ENCODE measurements at regions not wholly inside any gene's neighbourhood (a gene's known extent, or its start where the extent isn't known, plus 50 kb on each side); places are given as distances from the start of the nearest gene placed in this dataset.

DNA sequence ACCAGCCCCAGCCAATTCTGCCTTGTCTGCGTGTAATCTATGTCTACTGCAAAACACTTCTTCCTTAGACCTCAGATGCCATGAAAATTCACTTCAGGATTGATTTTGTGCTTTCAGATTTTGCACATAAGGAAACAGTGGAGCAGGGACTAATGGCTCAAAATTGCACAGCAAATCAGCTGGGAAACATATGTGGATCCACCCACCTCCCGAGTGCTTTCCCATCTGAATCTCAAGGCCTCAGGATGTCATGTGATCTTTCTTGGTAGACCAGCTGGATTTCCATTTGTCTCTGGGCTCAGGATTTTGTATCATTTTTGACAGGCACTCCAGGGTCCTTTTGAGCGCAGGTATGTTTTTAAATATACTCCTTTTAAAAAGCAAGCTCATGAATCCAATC is 158.6 kb downstream of the MIS18A start:
- H4K20me1 ChIP-seq (ENCODE audit: control insufficient read depth, extremely low read depth, insufficient read depth, low read length): no peaks in the 10 kb centered on the region
- DNase-seq (ENCODE audit: low read depth, low spot score) (no peak), FAIRE-seq (no peak)
- H3K9me1 ChIP-seq (ENCODE audit: control insufficient read depth, extremely low read depth, insufficient read depth, low read length): no peaks in the 10 kb centered on the region
- H3K9ac ChIP-seq (ENCODE audit: control insufficient read depth, extremely low read depth, insufficient read depth, low read length): no peak overlapping the region
- H3K27ac ChIP-seq (ENCODE audit: control insufficient read depth, insufficient read depth, low read length): no peak overlapping the region
- H3K4me3 ChIP-seq (ENCODE audit: control insufficient read depth in 2 of 3, extremely low read depth in 1 of 3, insufficient read depth in 2 of 3, low read depth in 1 of 3, low read length in 3 of 3): no peak overlapping the region
- dilution Hi-C loops (cut with MboI; ENCODE audit: extremely low pct_ligation_motif_present, low sequenced_read_pairs): no loop called here
- TF ChIP-seq, protein P1, sequence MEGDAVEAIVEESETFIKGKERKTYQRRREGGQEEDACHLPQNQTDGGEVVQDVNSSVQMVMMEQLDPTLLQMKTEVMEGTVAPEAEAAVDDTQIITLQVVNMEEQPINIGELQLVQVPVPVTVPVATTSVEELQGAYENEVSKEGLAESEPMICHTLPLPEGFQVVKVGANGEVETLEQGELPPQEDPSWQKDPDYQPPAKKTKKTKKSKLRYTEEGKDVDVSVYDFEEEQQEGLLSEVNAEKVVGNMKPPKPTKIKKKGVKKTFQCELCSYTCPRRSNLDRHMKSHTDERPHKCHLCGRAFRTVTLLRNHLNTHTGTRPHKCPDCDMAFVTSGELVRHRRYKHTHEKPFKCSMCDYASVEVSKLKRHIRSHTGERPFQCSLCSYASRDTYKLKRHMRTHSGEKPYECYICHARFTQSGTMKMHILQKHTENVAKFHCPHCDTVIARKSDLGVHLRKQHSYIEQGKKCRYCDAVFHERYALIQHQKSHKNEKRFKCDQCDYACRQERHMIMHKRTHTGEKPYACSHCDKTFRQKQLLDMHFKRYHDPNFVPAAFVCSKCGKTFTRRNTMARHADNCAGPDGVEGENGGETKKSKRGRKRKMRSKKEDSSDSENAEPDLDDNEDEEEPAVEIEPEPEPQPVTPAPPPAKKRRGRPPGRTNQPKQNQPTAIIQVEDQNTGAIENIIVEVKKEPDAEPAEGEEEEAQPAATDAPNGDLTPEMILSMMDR (optimal IDR thresholded peaks at IDR 0.05 in 1 of 3, IDR thresholded peaks at IDR 0.05 in 1 of 3, conservative IDR thresholded peaks at IDR 0.05 in 1 of 3; ENCODE audit: extremely low read depth in 1 of 3, insufficient read depth in 2 of 3, low read length in 3 of 3): no peak
- no peak for TF ChIP-seq EZH2 (IDR thresholded peaks at IDR 0.05; ENCODE audit: low read length)
- no peak overlapping the region for H3K4me2 ChIP-seq (ENCODE audit: control insufficient read depth, extremely low read depth, insufficient read depth, low read depth, low read length)
- H3K9me3 ChIP-seq (ENCODE audit: control insufficient read depth, low read depth, low read length): peaks cover 2% of the 10 kb centered on the region
- no peaks in the 10 kb centered on the region for H3K79me2 ChIP-seq (ENCODE audit: control insufficient read depth, insufficient read depth, low read length)
- H2AFZ ChIP-seq (ENCODE audit: control insufficient read depth, low read length): no peak overlapping the region
- H3K36me3 ChIP-seq (ENCODE audit: control insufficient read depth in 2 of 2, extremely low read depth in 1 of 2, insufficient read depth in 2 of 2, low read length in 2 of 2): no peaks in the 10 kb centered on the region
- H3K27me3 ChIP-seq (ENCODE audit: control insufficient read depth, extremely low read depth, insufficient read depth, low read length): no peaks in the 10 kb centered on the region
- H3K4me1 ChIP-seq (ENCODE audit: control insufficient read depth, extremely low read depth, insufficient read depth, low read length): no peaks in the 10 kb centered on the region

DNA sequence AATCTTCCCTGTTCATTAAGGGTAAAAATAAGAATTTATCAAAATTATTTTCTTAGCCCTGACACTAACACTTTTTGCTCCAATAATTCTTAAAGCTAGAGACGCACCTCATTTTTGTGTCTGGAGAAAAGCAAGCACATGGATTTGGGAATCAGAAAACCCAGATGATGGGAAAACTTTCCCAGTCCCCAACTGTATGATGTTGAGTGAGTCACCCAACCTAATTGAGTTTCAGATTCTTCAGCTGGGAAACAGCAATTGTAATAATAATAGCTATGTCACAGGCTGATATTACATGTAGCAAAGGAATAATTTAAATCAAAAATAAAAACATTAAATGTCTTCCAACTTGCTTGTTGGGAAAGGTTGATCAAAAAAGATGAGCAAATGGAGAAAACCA is 159.0 kb downstream of the MIS18A start:
- no peak for DNase-seq (ENCODE audit: low read depth, low spot score)
- dilution Hi-C loops (cut with MboI; ENCODE audit: extremely low pct_ligation_motif_present, low sequenced_read_pairs): no loop called here
- no peaks in the 10 kb centered on the region for H3K9me1 ChIP-seq (ENCODE audit: control insufficient read depth, extremely low read depth, insufficient read depth, low read length)
- H3K27me3 ChIP-seq (ENCODE audit: control insufficient read depth, extremely low read depth, insufficient read depth, low read length): no peaks in the 10 kb centered on the region
- no peak overlapping the region for H3K9ac ChIP-seq (ENCODE audit: control insufficient read depth, extremely low read depth, insufficient read depth, low read length)
- no peaks in the 10 kb centered on the region for H4K20me1 ChIP-seq (ENCODE audit: control insufficient read depth, extremely low read depth, insufficient read depth, low read length)
- no peaks in the 10 kb centered on the region for H3K79me2 ChIP-seq (ENCODE audit: control insufficient read depth, insufficient read depth, low read length)
- no peak overlapping the region for H3K4me2 ChIP-seq (ENCODE audit: control insufficient read depth, extremely low read depth, insufficient read depth, low read depth, low read length)
- no peaks in the 10 kb centered on the region for H3K36me3 ChIP-seq (ENCODE audit: control insufficient read depth in 2 of 2, extremely low read depth in 1 of 2, insufficient read depth in 2 of 2, low read length in 2 of 2)
- no peaks in the 10 kb centered on the region for H3K4me1 ChIP-seq (ENCODE audit: control insufficient read depth, extremely low read depth, insufficient read depth, low read length)
- H2AFZ ChIP-seq (ENCODE audit: control insufficient read depth, low read length): no peak overlapping the region
- no peak for FAIRE-seq
- TF ChIP-seq, protein P1 (optimal IDR thresholded peaks at IDR 0.05 in 1 of 3, IDR thresholded peaks at IDR 0.05 in 1 of 3, conservative IDR thresholded peaks at IDR 0.05 in 1 of 3; ENCODE audit: extremely low read depth in 1 of 3, insufficient read depth in 2 of 3, low read length in 3 of 3): no peak
- no peak for TF ChIP-seq EZH2 (IDR thresholded peaks at IDR 0.05; ENCODE audit: low read length)
- H3K9me3 ChIP-seq (ENCODE audit: control insufficient read depth, low read depth, low read length): peaks cover 2% of the 10 kb centered on the region
- no peak overlapping the region for H3K27ac ChIP-seq (ENCODE audit: control insufficient read depth, insufficient read depth, low read length)
- H3K4me3 ChIP-seq (ENCODE audit: control insufficient read depth in 2 of 3, extremely low read depth in 1 of 3, insufficient read depth in 2 of 3, low read depth in 1 of 3, low read length in 3 of 3): no peak overlapping the region

Measured in keratinocyte (primary cell).